GM12878 (cell line): ENCODE measurements at regions not wholly inside any gene's neighbourhood (a gene's known extent, or its start where the extent isn't known, plus 50 kb on each side); places are given as distances from the start of the nearest gene placed in this dataset.

ENCODE experiments used
- SP1 ChIP-seq: IDR thresholded peaks from one replicate; pipeline ENCODE4 v1.6.1; 2011; ENCODE audit warnings: low read depth, low read length
- TF ChIP-seq, protein P1 (sequence below), 3 experiments: IDR thresholded peaks in 2 of 3; conservative IDR thresholded peaks in 1 of 3; 2 replicates each; pipeline ENCODE4 v1.5.1; 2011; ENCODE audit warnings: low read depth in 3 of 3, low read length in 3 of 3, mild to moderate bottlenecking in 3 of 3, control low read depth in 2 of 3, moderate library complexity in 2 of 3, inconsistent platforms in 1 of 3, mixed read lengths in 1 of 3; ENCODE audit not compliant: control insufficient read depth in 2 of 3, insufficient read depth in 1 of 3; ENCODE audit errors: extremely low read depth in 1 of 3

DNA sequence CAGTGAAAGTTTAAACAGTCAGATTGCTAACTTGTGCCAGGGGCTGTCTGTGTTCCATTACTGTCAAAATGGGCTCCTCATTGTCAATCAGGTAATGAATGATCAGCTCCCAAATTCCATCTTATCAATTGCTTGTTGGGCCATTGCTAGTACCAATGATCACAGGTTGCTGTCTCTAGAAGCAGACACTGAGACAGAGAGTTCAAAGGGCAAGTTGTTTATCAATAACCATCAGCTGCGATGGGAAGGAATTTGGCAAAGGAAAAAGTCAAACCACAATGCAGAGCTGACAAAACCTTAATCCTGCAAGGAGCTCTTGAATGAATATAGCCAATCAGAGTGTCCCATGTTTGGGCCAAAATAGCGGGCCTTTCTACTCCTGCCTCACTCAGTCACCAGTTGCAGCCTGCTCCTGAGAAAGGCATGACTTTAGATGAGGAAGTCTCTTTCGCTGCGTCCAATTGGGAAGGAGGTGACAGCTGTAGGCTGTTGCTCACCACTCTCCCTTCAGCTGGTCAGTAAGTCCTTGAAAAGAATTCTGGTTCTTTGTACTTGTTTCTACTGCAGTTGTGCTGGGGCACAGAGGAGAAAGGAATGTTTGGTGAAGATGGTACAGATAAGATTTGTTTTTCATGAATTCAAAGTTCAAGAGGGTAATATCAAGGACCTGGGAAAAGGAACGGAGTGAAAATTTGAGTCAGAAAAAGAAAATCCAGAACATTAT lies 179.2 kb upstream of the PDE3A start:
- TF ChIP-seq SP1, result no peak
- TF ChIP-seq, protein P1, sequence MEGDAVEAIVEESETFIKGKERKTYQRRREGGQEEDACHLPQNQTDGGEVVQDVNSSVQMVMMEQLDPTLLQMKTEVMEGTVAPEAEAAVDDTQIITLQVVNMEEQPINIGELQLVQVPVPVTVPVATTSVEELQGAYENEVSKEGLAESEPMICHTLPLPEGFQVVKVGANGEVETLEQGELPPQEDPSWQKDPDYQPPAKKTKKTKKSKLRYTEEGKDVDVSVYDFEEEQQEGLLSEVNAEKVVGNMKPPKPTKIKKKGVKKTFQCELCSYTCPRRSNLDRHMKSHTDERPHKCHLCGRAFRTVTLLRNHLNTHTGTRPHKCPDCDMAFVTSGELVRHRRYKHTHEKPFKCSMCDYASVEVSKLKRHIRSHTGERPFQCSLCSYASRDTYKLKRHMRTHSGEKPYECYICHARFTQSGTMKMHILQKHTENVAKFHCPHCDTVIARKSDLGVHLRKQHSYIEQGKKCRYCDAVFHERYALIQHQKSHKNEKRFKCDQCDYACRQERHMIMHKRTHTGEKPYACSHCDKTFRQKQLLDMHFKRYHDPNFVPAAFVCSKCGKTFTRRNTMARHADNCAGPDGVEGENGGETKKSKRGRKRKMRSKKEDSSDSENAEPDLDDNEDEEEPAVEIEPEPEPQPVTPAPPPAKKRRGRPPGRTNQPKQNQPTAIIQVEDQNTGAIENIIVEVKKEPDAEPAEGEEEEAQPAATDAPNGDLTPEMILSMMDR (IDR thresholded peaks at IDR 0.05 in 2 of 3, conservative IDR thresholded peaks at IDR 0.05 in 1 of 3; ENCODE audit: control insufficient read depth in 2 of 3, extremely low read depth in 1 of 3, insufficient read depth in 1 of 3, low read depth in 3 of 3, low read length in 3 of 3), result no peak
